LNCaP clone FGC (cell line): ENCODE measurements at regions not wholly inside any gene's neighbourhood (a gene's known extent, or its start where the extent isn't known, plus 50 kb on each side); places are given as distances from the start of the nearest gene placed in this dataset.

Experiments
- DNase-seq: peaks from one replicate; pipeline ENCODE4 v3.0.0-alpha.2; 2011; ENCODE audit warnings: low read depth
- H3K4me3 ChIP-seq: 2 replicates; pipeline ENCODE4 v1.5.1; 2011; ENCODE audit warnings: mild to moderate bottlenecking, low read depth, low read length, control low read depth
- CTCF ChIP-seq: IDR thresholded peaks from 2 replicates; pipeline ENCODE4 v1.5.1; 2012; ENCODE audit warnings: mild to moderate bottlenecking; ENCODE audit not compliant: control insufficient read depth, insufficient read depth; ENCODE audit errors: extremely low read depth

DNA sequence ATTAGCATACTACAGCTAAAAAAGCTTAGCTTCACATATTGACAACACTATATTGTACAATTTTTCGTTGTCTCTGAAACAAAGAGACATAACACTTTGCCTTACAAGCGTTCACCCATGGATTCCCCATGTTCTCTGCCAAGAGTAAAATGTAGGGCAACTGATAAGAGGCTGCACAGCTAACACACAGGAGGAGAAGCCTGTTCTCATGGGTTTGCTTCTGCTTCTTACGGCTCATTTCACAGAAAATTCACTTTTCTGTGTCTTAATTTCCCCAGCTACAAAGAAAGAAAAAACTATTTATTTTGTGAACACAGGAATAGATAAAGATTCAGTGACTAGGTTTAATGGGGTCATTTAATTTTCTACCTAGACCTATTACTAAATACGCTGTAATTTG, 182.8 kb upstream of the DLGAP1 start:
- no peak for DNase-seq
- TF ChIP-seq CTCF = no peak

DNA sequence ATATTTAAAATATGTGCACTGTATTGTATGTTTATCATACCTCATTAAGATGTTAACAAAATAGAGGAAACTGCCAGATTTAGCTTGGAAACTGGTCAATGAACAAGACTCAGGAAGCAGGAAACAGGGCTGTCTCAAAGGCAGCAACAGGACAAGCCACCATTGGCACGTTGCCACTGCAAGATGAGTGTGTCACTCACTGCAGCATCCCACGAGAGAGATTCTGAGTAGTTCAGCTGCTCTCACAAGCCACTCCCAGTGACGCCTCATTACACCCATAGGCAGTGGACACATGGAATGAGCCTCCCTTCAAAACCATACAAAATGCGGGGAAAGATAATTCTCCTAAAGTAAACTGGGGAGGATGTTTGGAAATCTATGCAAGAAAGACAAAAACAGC, 181.9 kb upstream of the DLGAP1 start:
- no peak overlapping the region for H3K4me3 ChIP-seq
- DNase-seq = no peak
- no peak for TF ChIP-seq CTCF

More for the DNA sequence above, 182.8 kb upstream of the DLGAP1 start:
- H3K4me3 ChIP-seq = no peak overlapping the region

GRCh38 chr18:4631239-4631638, 176.1 kb upstream of the DLGAP1 start:
- DNase-seq = no peak

DNA sequence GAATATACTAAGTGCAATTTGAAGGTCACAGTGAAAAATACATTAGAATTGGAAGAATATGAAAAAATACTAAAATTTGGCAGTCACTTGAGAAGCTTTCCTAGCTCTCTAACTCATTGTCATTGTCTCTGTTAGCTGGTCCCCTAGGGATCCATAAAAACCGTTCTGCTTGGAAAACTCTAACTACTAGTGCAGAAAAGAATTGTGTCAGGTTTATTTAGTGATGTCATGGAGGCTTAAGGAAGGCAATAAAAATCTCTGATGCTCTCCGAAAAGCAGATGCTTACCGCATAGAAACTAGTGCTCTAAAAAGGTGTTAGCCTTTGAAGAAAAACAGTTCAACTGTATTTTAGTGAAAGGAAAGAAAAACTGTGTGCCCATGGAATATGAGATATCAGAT, 150.1 kb upstream of the DLGAP1 start:
- no peak for TF ChIP-seq CTCF
- H3K4me3 ChIP-seq = no peak overlapping the region
- no peak for DNase-seq

More at GRCh38 chr18:4631239-4631638, 176.1 kb upstream of the DLGAP1 start:
- no peak overlapping the region for H3K4me3 ChIP-seq
- no peak for TF ChIP-seq CTCF

- H3K4me3 ChIP-seq = no peak overlapping the region
- no peak for DNase-seq
- no peak for TF ChIP-seq CTCF
Observed at GRCh38 chr18:4603955-4604354, 148.8 kb upstream of the DLGAP1 start.

- no peak for TF ChIP-seq CTCF
- DNase-seq = no peak
- no peak overlapping the region for H3K4me3 ChIP-seq
Observed at GRCh38 chr18:4599312-4599711, 144.2 kb upstream of the DLGAP1 start.

- DNase-seq = no peak
- TF ChIP-seq CTCF = no peak
- no peak overlapping the region for H3K4me3 ChIP-seq
Observed at GRCh38 chr18:4597301-4597700, 142.2 kb upstream of the DLGAP1 start.
